ENCODE measurements at regions not wholly inside any gene's neighbourhood (a gene's known extent, or its start where the extent isn't known, plus 50 kb on each side); places are given as distances from the start of the nearest gene placed in this dataset.

DNA sequence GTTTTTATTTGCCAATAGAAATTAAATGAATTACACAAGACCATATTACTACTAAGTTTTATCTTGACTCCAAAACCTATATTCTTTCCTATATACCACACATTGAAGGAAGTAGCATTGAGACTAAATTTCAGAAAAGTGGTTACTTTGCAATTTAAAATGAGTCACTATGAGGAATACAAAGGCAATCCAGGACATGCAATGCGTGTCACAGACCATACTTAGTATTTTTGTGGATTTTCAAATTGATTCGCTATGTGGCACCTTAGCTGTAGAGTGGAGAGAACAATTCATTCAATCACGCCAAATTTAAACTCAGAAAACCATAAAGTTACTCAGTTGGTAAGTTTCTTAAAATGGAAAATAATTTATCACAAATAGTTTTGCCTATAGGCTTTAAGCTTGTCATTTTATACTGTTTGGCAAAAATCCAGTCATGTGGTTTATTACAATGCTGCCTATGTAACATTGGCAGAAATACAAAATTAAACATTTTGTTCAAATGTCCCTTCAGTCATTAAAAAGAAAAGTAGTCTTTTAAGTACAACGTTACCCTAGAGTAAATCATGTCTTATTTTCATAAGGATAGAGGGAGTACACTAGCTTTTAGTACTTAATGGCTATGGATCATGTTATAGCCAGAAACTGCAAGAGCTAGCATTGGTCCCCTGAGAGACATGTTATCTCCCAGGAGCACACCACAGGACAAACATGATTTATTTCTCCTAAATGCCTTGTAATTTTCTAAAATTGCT is 222.8 kb upstream of the CDH7 start:
- TF ChIP-seq EZH2phosphoT487 (IDR thresholded peaks at IDR 0.05; ENCODE audit: insufficient read depth, low read depth) (no peak), EZH2 (IDR thresholded peaks at IDR 0.05; ENCODE audit: insufficient read depth, poor library complexity, severe bottlenecking) (no peak)
- in situ Hi-C loops (cut with MboI) = no loop called here
- no peak overlapping the region for H3K4me3 ChIP-seq
- H3K9me2 ChIP-seq (ENCODE audit: insufficient read depth) = no peaks in the 10 kb centered on the region
- 19 to 20% methylated on average over 4 of the region's 4 CpGs for WGBS, 2 experiments (ENCODE audit: low coverage in 1 of 2, low lambda C conversion rate in 2 of 2, missing lambda C conversion rate in 2 of 2)
- H4K20me1 ChIP-seq (ENCODE audit: insufficient read depth) = no peaks in the 10 kb centered on the region
- no peak overlapping the region for H3K4me2 ChIP-seq (ENCODE audit: unreplicated experiment)
- no peaks in the 10 kb centered on the region for H3K36me3 ChIP-seq (ENCODE audit: low read depth)
- no peak overlapping the region for H3K9ac ChIP-seq
- no peaks in the 10 kb centered on the region for H3K79me2 ChIP-seq (ENCODE audit: insufficient read depth)
- H3K4me1 ChIP-seq (ENCODE audit: insufficient read depth) = no peaks in the 10 kb centered on the region
- no peak overlapping the region for H3K27ac ChIP-seq
- no peaks in the 10 kb centered on the region for H3K27me3 ChIP-seq (replicated peaks; ENCODE audit: insufficient read depth)
- no peak for DNase-seq
- H3K9me3 ChIP-seq (ENCODE audit: low read depth) = no peaks in the 10 kb centered on the region
- no peak overlapping the region for H2AFZ ChIP-seq
- H3F3A ChIP-seq (ENCODE audit: insufficient read depth) = no peaks in the 10 kb centered on the region

DNA sequence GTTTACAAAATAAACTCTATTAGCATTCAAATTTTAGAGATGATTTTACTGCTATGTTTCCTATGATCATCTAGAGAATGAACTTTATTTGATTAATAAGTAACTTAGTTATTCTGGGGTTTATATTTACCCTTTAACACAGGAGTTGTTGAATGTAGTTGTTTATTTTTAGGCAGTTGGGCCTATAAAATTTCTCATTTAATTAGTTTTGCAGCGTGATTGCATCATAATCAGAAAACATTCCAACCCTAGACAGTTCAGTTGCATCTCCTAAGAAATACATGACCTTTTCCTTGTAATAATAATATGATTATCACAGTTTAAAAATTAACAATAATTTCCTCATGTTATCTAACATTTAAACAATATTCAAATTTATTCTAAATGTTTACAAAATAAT is 224.7 kb upstream of the CDH7 start:
- 4 to 19% methylated on average over 1 of the region's 1 CpG for WGBS, 2 experiments (ENCODE audit: low coverage in 1 of 2, low lambda C conversion rate in 2 of 2, missing lambda C conversion rate in 2 of 2)
- no peaks in the 10 kb centered on the region for H3K79me2 ChIP-seq (ENCODE audit: insufficient read depth)
- H3F3A ChIP-seq (ENCODE audit: insufficient read depth) = no peaks in the 10 kb centered on the region
- no peaks in the 10 kb centered on the region for H3K9me3 ChIP-seq (ENCODE audit: low read depth)
- no peak overlapping the region for H3K4me2 ChIP-seq (ENCODE audit: unreplicated experiment)
- H3K4me3 ChIP-seq = no peak overlapping the region
- H3K36me3 ChIP-seq (ENCODE audit: low read depth) = no peaks in the 10 kb centered on the region
- H4K20me1 ChIP-seq (ENCODE audit: insufficient read depth) = no peaks in the 10 kb centered on the region
- no peak overlapping the region for H3K27ac ChIP-seq
- in situ Hi-C loops (cut with MboI) = no loop called here
- H2AFZ ChIP-seq = no peak overlapping the region
- no peaks in the 10 kb centered on the region for H3K27me3 ChIP-seq (replicated peaks; ENCODE audit: insufficient read depth)
- H3K4me1 ChIP-seq (ENCODE audit: insufficient read depth) = no peaks in the 10 kb centered on the region
- H3K9ac ChIP-seq = no peak overlapping the region
- no peaks in the 10 kb centered on the region for H3K9me2 ChIP-seq (ENCODE audit: insufficient read depth)
- no peak for DNase-seq
- TF ChIP-seq EZH2phosphoT487 (IDR thresholded peaks at IDR 0.05; ENCODE audit: insufficient read depth, low read depth) (no peak), EZH2 (IDR thresholded peaks at IDR 0.05; ENCODE audit: insufficient read depth, poor library complexity, severe bottlenecking) (no peak)

DNA sequence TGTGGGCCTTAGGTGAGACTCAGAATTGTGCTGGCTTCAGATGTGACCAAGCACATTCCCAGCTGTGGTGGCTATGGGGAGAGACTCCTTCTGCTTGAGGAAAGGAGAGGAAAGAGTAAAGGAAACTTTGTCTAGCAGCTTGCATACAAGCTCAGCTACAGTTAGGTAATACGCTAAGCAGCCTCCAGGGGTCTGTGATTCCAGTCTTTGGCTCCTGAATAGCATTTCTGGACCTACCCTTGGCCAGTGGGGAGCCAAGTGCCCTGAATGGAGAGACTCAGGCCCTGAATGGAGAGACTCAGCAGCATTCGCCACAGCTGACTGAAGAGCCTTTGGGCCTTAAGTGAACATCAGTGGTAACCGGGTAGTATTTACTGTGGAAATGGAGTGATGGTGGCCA is 227.4 kb upstream of the CDH7 start:
- in situ Hi-C loops (cut with MboI) = no loop called here
- Histone ChIP-seq H3F3A (ENCODE audit: insufficient read depth) (no peaks in the 10 kb centered on the region), H3K27me3 (replicated peaks; ENCODE audit: insufficient read depth) (no peaks in the 10 kb centered on the region), H3K9me3 (ENCODE audit: low read depth) (no peaks in the 10 kb centered on the region), H3K36me3 (ENCODE audit: low read depth) (no peaks in the 10 kb centered on the region), H3K4me2 (ENCODE audit: unreplicated experiment) (no peak overlapping the region), H3K27ac (no peak overlapping the region), H2AFZ (no peak overlapping the region), H3K4me3 (no peak overlapping the region), H3K9ac (no peak overlapping the region), H3K4me1 (ENCODE audit: insufficient read depth) (no peaks in the 10 kb centered on the region), H3K9me2 (ENCODE audit: insufficient read depth) (no peaks in the 10 kb centered on the region), H4K20me1 (ENCODE audit: insufficient read depth) (no peaks in the 10 kb centered on the region), H3K79me2 (ENCODE audit: insufficient read depth) (no peaks in the 10 kb centered on the region)
- no peak for DNase-seq
- WGBS, 2 experiments (ENCODE audit: low coverage in 1 of 2, low lambda C conversion rate in 2 of 2, missing lambda C conversion rate in 2 of 2) = 23 to 31% methylated on average over 3 of the region's 3 CpGs
- TF ChIP-seq EZH2phosphoT487 (IDR thresholded peaks at IDR 0.05; ENCODE audit: insufficient read depth, low read depth) = no peak
- no peak for TF ChIP-seq EZH2 (IDR thresholded peaks at IDR 0.05; ENCODE audit: insufficient read depth, poor library complexity, severe bottlenecking)

DNA sequence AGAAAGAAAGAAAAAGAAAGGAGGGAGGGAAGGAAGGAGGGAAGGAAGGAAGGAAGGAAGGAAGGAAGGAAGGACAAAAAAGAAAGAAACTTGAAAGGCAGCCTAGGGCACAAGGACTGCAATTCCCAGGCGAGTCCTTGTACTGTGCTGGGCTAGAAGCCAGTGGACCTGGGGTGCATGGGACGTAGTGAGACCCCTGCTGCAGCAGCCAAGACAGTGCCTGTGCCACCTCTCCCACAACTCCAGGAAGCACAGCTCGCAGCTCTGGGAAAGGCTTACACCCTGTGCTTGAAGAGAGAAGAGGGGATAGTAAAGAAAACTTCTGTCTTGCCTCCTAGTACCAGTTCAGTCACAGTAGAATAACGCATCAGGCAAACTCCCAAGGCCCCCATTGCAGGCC is 227.9 kb upstream of the CDH7 start:
- WGBS, 2 experiments (ENCODE audit: low coverage in 1 of 2, low lambda C conversion rate in 2 of 2, missing lambda C conversion rate in 2 of 2) = 18 to 23% methylated on average over 4 of the region's 4 CpGs
- Histone ChIP-seq H3K9ac (no peak overlapping the region), H3K36me3 (ENCODE audit: low read depth) (no peaks in the 10 kb centered on the region), H3K27me3 (replicated peaks; ENCODE audit: insufficient read depth) (no peaks in the 10 kb centered on the region), H4K20me1 (ENCODE audit: insufficient read depth) (no peaks in the 10 kb centered on the region), H3K4me1 (ENCODE audit: insufficient read depth) (no peaks in the 10 kb centered on the region), H3K9me2 (ENCODE audit: insufficient read depth) (no peaks in the 10 kb centered on the region), H3F3A (ENCODE audit: insufficient read depth) (no peaks in the 10 kb centered on the region), H3K79me2 (ENCODE audit: insufficient read depth) (no peaks in the 10 kb centered on the region), H3K9me3 (ENCODE audit: low read depth) (no peaks in the 10 kb centered on the region), H3K4me2 (ENCODE audit: unreplicated experiment) (no peak overlapping the region), H2AFZ (no peak overlapping the region), H3K4me3 (no peak overlapping the region), H3K27ac (no peak overlapping the region)
- in situ Hi-C loops (cut with MboI) = no loop called here
- TF ChIP-seq EZH2phosphoT487 (IDR thresholded peaks at IDR 0.05; ENCODE audit: insufficient read depth, low read depth) (no peak), EZH2 (IDR thresholded peaks at IDR 0.05; ENCODE audit: insufficient read depth, poor library complexity, severe bottlenecking) (no peak)
- no peak for DNase-seq

Data from GM23248 (cell line).